Neural progenitor cell (in vitro differentiated cells): ENCODE measurements at regions not wholly inside any gene's neighbourhood (a gene's known extent, or its start where the extent isn't known, plus 50 kb on each side); places are given as distances from the start of the nearest gene placed in this dataset.

Source experiments
- DNase-seq: peaks from one replicate; pipeline ENCODE4 v3.0.0-alpha.2; 2016; ENCODE audit warnings: low spot score
- H2AFZ ChIP-seq: fragments of 200-600 bp; sonication (generic); replicated peaks from 2 replicates; pipeline ENCODE4 v1.6.1; 2016; ENCODE audit warnings: antibody characterized with exemption
- H3F3A ChIP-seq: fragments of 200-600 bp; sonication (generic); 2 replicates; pipeline ENCODE4 v1.6.1; 2016; ENCODE audit warnings: antibody characterized with exemption, low read depth
- H3K27ac ChIP-seq: fragments of 200-600 bp; sonication (generic); 2 replicates; pipeline ENCODE4 v1.5.1; 2016; ENCODE audit warnings: mild to moderate bottlenecking
- H3K27me3 ChIP-seq: fragments of 200-600 bp; sonication (generic); 2 replicates; pipeline ENCODE4 v1.6.1; 2016; ENCODE audit warnings: mild to moderate bottlenecking, moderate library complexity
- H3K36me3 ChIP-seq: fragments of 200-600 bp; sonication (generic); 2 replicates; pipeline ENCODE4 v1.5.1; 2016
- H3K4me1 ChIP-seq: fragments of 200-600 bp; sonication (generic); 2 replicates; pipeline ENCODE4 v1.6.1; 2016; ENCODE audit warnings: mixed run types
- H3K4me2 ChIP-seq: fragments of 200-600 bp; sonication (generic); 2 replicates; pipeline ENCODE4 v1.6.1; 2016
- H3K4me3 ChIP-seq: fragments of 200-600 bp; sonication (generic); 2 replicates; pipeline ENCODE4 v1.5.1; 2016
- H3K79me2 ChIP-seq: fragments of 200-600 bp; sonication (generic); 2 replicates; pipeline ENCODE4 v1.6.1; 2016; ENCODE audit warnings: low read depth
- H3K9ac ChIP-seq: fragments of 200-600 bp; sonication (generic); 2 replicates; pipeline ENCODE4 v1.6.1; 2016
- H3K9me3 ChIP-seq: fragments of 200-600 bp; sonication (generic); 2 replicates; pipeline ENCODE4 v1.5.1; 2016; ENCODE audit warnings: low read depth
- H4K20me1 ChIP-seq: fragments of 200-600 bp; sonication (generic); 2 replicates; pipeline ENCODE4 v1.6.1; 2016; ENCODE audit warnings: low read depth
- H3K27ac Mint-ChIP-seq: 3 replicates; pipeline ENCODE4 v1.8.0; 2021; ENCODE audit warnings: mixed read lengths
- H3K27me3 Mint-ChIP-seq: 2 replicates; pipeline ENCODE4 v1.8.0; 2022; ENCODE audit warnings: low read depth, mild to moderate bottlenecking, inconsistent platforms, moderate library complexity, mixed read lengths; ENCODE audit not compliant: insufficient read depth
- H3K36me3 Mint-ChIP-seq: 3 replicates; pipeline ENCODE4 v1.8.0; 2021; ENCODE audit warnings: mixed read lengths
- H3K4me1 Mint-ChIP-seq: 3 replicates; pipeline ENCODE4 v1.8.0; 2021; ENCODE audit warnings: mixed read lengths
- H3K4me3 Mint-ChIP-seq: 3 replicates; pipeline ENCODE4 v1.8.0; 2021; ENCODE audit warnings: mild to moderate bottlenecking, moderate library complexity, mixed read lengths
- H3K9me3 Mint-ChIP-seq: 3 replicates; pipeline ENCODE4 v1.8.0; 2020; ENCODE audit warnings: mixed read lengths
- EZH2 ChIP-seq: fragments of 200-600 bp; sonication (generic); IDR thresholded peaks from 2 replicates; pipeline ENCODE4 v1.6.1; 2017; ENCODE audit warnings: antibody characterized with exemption, mild to moderate bottlenecking, moderate library complexity
- EZH2phosphoT487 ChIP-seq: fragments of 200-600 bp; sonication (generic); IDR thresholded peaks from 2 replicates; pipeline ENCODE4 v1.6.1; 2017; ENCODE audit warnings: antibody characterized with exemption
- TF ChIP-seq, protein P1 (sequence below): fragments of 200-600 bp; sonication (generic); IDR thresholded peaks from 2 replicates; pipeline ENCODE4 v1.5.1; 2017; ENCODE audit warnings: antibody characterized with exemption, mild to moderate bottlenecking

GRCh38 chr5:89228355-89228754 is 345.4 kb upstream of the MEF2C start:
- H3K36me3 Mint-ChIP-seq, result no peaks in the 10 kb centered on the region
- no peak for DNase-seq
- H3F3A ChIP-seq, result no peaks in the 10 kb centered on the region
- H3K27me3 ChIP-seq, result no peaks in the 10 kb centered on the region
- H3K4me2 ChIP-seq, result no peak overlapping the region
- H2AFZ ChIP-seq, result no peak overlapping the region
- H4K20me1 ChIP-seq, result no peaks in the 10 kb centered on the region
- H3K36me3 ChIP-seq, result no peaks in the 10 kb centered on the region
- H3K4me1 ChIP-seq, result no peaks in the 10 kb centered on the region
- H3K4me1 Mint-ChIP-seq, result peaks cover 2% of the 10 kb centered on the region
- TF ChIP-seq EZH2phosphoT487 (no peak), EZH2 (no peak)
- TF ChIP-seq, protein P1, sequence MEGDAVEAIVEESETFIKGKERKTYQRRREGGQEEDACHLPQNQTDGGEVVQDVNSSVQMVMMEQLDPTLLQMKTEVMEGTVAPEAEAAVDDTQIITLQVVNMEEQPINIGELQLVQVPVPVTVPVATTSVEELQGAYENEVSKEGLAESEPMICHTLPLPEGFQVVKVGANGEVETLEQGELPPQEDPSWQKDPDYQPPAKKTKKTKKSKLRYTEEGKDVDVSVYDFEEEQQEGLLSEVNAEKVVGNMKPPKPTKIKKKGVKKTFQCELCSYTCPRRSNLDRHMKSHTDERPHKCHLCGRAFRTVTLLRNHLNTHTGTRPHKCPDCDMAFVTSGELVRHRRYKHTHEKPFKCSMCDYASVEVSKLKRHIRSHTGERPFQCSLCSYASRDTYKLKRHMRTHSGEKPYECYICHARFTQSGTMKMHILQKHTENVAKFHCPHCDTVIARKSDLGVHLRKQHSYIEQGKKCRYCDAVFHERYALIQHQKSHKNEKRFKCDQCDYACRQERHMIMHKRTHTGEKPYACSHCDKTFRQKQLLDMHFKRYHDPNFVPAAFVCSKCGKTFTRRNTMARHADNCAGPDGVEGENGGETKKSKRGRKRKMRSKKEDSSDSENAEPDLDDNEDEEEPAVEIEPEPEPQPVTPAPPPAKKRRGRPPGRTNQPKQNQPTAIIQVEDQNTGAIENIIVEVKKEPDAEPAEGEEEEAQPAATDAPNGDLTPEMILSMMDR, result no peak
- H3K4me3 ChIP-seq, result no peak overlapping the region
- no peaks in the 10 kb centered on the region for H3K27me3 Mint-ChIP-seq
- no peaks in the 10 kb centered on the region for H3K9me3 ChIP-seq
- no peak overlapping the region for H3K9ac ChIP-seq
- H3K27ac ChIP-seq, result no peak overlapping the region
- no peaks in the 10 kb centered on the region for H3K9me3 Mint-ChIP-seq
- H3K79me2 ChIP-seq, result no peaks in the 10 kb centered on the region
- H3K27ac Mint-ChIP-seq, result no peak overlapping the region
- H3K4me3 Mint-ChIP-seq, result no peak overlapping the region

GRCh38 chr5:89218364-89218763 is 335.4 kb upstream of the MEF2C start:
- Histone ChIP-seq H3K4me3 (no peak overlapping the region), H3K27me3 (no peaks in the 10 kb centered on the region), H3K4me2 (no peak overlapping the region), H3K9me3 (no peaks in the 10 kb centered on the region), H3K27ac (no peak overlapping the region), H4K20me1 (no peaks in the 10 kb centered on the region), H3F3A (no peaks in the 10 kb centered on the region), H3K79me2 (no peaks in the 10 kb centered on the region), H3K9ac (no peak overlapping the region), H3K36me3 (no peaks in the 10 kb centered on the region), H2AFZ (no peak overlapping the region), H3K4me1 (no peaks in the 10 kb centered on the region)
- Mint-ChIP-seq H3K4me3 (no peak overlapping the region), H3K36me3 (no peaks in the 10 kb centered on the region), H3K4me1 (no peaks in the 10 kb centered on the region), H3K27ac (no peak overlapping the region), H3K27me3 (peaks cover 5% of the 10 kb centered on the region), H3K9me3 (peaks cover 5% of the 10 kb centered on the region)
- no peak for DNase-seq
- TF ChIP-seq, protein P1, result no peak
- TF ChIP-seq EZH2phosphoT487, result no peak
- no peak for TF ChIP-seq EZH2

- Histone ChIP-seq H4K20me1 (no peaks in the 10 kb centered on the region), H3K4me3 (no peak overlapping the region), H3K79me2 (no peaks in the 10 kb centered on the region), H2AFZ (no peak overlapping the region), H3K27ac (no peak overlapping the region), H3K9me3 (no peaks in the 10 kb centered on the region), H3K27me3 (no peaks in the 10 kb centered on the region), H3K9ac (no peak overlapping the region), H3K4me1 (no peaks in the 10 kb centered on the region), H3K36me3 (no peaks in the 10 kb centered on the region), H3K4me2 (no peak overlapping the region), H3F3A (no peaks in the 10 kb centered on the region)
- DNase-seq, result no peak
- H3K4me3 Mint-ChIP-seq, result no peak overlapping the region
- peaks cover 5% of the 10 kb centered on the region for H3K9me3 Mint-ChIP-seq
- no peak for TF ChIP-seq EZH2phosphoT487
- TF ChIP-seq, protein P1, result no peak
- no peak for TF ChIP-seq EZH2
- H3K4me1 Mint-ChIP-seq, result no peaks in the 10 kb centered on the region
- peaks cover 5% of the 10 kb centered on the region for H3K27me3 Mint-ChIP-seq
- no peaks in the 10 kb centered on the region for H3K36me3 Mint-ChIP-seq
- H3K27ac Mint-ChIP-seq, result no peak overlapping the region
Observed at GRCh38 chr5:89216606-89217005, 333.6 kb upstream of the MEF2C start.

GRCh38 chr5:89213573-89213972 is 330.6 kb upstream of the MEF2C start:
- H3K4me3 Mint-ChIP-seq, result no peak overlapping the region
- peaks cover 2% of the 10 kb centered on the region for H3K27me3 Mint-ChIP-seq
- no peak overlapping the region for H2AFZ ChIP-seq
- H3K9me3 Mint-ChIP-seq, result no peaks in the 10 kb centered on the region
- no peak overlapping the region for H3K27ac Mint-ChIP-seq
- no peaks in the 10 kb centered on the region for H4K20me1 ChIP-seq
- H3K9me3 ChIP-seq, result no peaks in the 10 kb centered on the region
- H3K36me3 ChIP-seq, result no peaks in the 10 kb centered on the region
- no peak overlapping the region for H3K27ac ChIP-seq
- H3K9ac ChIP-seq, result no peak overlapping the region
- no peaks in the 10 kb centered on the region for H3K36me3 Mint-ChIP-seq
- no peaks in the 10 kb centered on the region for H3K27me3 ChIP-seq
- no peak overlapping the region for H3K4me2 ChIP-seq
- no peak for DNase-seq
- H3K79me2 ChIP-seq, result no peaks in the 10 kb centered on the region
- H3F3A ChIP-seq, result no peaks in the 10 kb centered on the region
- no peaks in the 10 kb centered on the region for H3K4me1 Mint-ChIP-seq
- H3K4me1 ChIP-seq, result no peaks in the 10 kb centered on the region
- TF ChIP-seq, protein P1, result no peak
- TF ChIP-seq EZH2, result no peak
- no peak for TF ChIP-seq EZH2phosphoT487
- no peak overlapping the region for H3K4me3 ChIP-seq
